Upper lobe of left lung (tissue), 6 donors: ENCODE measurements at regions not wholly inside any gene's neighbourhood (a gene's known extent, or its start where the extent isn't known, plus 50 kb on each side); places are given as distances from the start of the nearest gene placed in this dataset.

Experiments
- ATAC-seq, 2 donors: fragments of 200-7000 bp; cut with Tn5 transposase; one replicate each; pipeline ENCODE4 v1.9.1; 2022; ENCODE audit warnings: mild to moderate bottlenecking in 2 of 2, moderate library complexity in 2 of 2; ENCODE audit not compliant: low FRiP score in 2 of 2
- DNase-seq, 2 donors: peaks; one replicate each; pipeline ENCODE4 v3.0.0-alpha.2; 2019 to 2020
- H3K27ac ChIP-seq, 4 donors: fragments of 200-600 bp; sonication (generic); one replicate each; pipeline ENCODE4 v1.5.1; 2016 to 2019
- H3K27me3 ChIP-seq, 4 donors: fragments of 200-600 bp; sonication (generic); one replicate each; pipeline ENCODE4 v1.5.1; 2017 to 2019
- H3K36me3 ChIP-seq, 4 donors: fragments of 200-600 bp; sonication (generic); one replicate each; pipeline ENCODE4 v1.5.1; 2016 to 2019
- H3K4me1 ChIP-seq, 4 donors: fragments of 200-600 bp; sonication (generic); one replicate each; pipeline ENCODE4 v1.5.1; 2018 to 2019
- H3K4me3 ChIP-seq, 4 donors: fragments of 200-600 bp; sonication (generic); one replicate each; pipeline ENCODE4 v1.5.1; 2017 to 2019; ENCODE audit warnings: mild to moderate bottlenecking in 2 of 4, moderate library complexity in 1 of 4
- H3K9me3 ChIP-seq, 4 donors: fragments of 200-600 bp; sonication (generic); one replicate each; pipeline ENCODE4 v1.5.1; 2018 to 2019
- EP300 ChIP-seq, 4 donors: sonication (generic); formaldehyde crosslinking; IDR thresholded peaks; one replicate each; pipeline ENCODE4 v1.5.1; 2017; ENCODE audit warnings: antibody characterized with exemption in 4 of 4, control low read depth in 2 of 4
- POLR2A ChIP-seq, 4 donors: fragments of 450-650 bp; IDR thresholded peaks; one replicate each; pipeline ENCODE4 v1.5.1; 2016 to 2017; ENCODE audit warnings: antibody characterized with exemption in 4 of 4, mild to moderate bottlenecking in 2 of 4
- POLR2AphosphoS5 ChIP-seq, 2 donors: sonication (generic); formaldehyde crosslinking; IDR thresholded peaks; one replicate each; pipeline ENCODE4 v1.5.1; 2017; ENCODE audit warnings: antibody characterized with exemption in 2 of 2
- WGBS, 2 donors: methylation state at CpG; one replicate each; pipeline ENCODE4 v1.1.5; 2017 to 2018; 5-methylcytosine and 5-hydroxymethylcytosine counted together
- TF ChIP-seq, protein P1 (sequence below), 6 experiments: fragments of 450-650 bp in 4 of 6; fragments of 200-600 bp in 2 of 6; sonication (generic) in 2 of 6; IDR thresholded peaks; one replicate each; pipeline ENCODE4 v1.5.1; 2016 to 2019; ENCODE audit warnings: antibody characterized with exemption in 6 of 6
- donor health status: DM: no; HTN: no; CAD: no; lungs with moderate emphysema.
- donor health status: DM: no; HTN: yes; CAD: no; lungs with severe emphysema.

DNA sequence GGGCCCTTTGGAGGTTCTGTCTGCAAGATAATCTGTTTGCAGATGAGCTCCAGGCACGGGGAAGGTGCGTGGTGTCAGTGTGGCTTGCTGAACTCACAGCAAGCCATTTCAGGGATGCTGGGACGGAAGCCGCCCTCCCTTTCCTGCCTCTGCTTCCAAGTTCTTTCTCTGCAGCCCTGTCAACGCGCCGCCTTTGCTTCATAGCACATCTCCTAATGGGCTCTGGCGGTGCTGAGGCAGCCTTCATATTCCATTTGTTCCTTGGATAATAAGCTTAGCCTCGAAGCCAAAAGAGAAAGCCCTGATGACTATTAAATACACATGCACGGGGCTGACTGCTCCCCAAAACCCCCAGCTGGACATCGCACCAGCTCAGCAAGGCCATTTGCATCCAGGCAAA is 81.7 kb upstream of the TAF1B start:
- Histone ChIP-seq H3K4me3 (no peak overlapping the region), H3K27me3 (no peaks in the 10 kb centered on the region), H3K4me1 (peaks cover 6 to 22% (median 18%) of the 10 kb centered on the region in 4 donors), H3K9me3 (no peaks in the 10 kb centered on the region), H3K36me3 (no peaks in the 10 kb centered on the region), H3K27ac (no peak overlapping the region)
- WGBS, 2 donors, result 78 to 94% methylated on average over 11 of the region's 11 CpGs
- TF ChIP-seq POLR2AphosphoS5 (IDR thresholded peaks at IDR 0.05), result no peak
- DNase-seq, result no peak
- ATAC-seq, result no peak

DNA sequence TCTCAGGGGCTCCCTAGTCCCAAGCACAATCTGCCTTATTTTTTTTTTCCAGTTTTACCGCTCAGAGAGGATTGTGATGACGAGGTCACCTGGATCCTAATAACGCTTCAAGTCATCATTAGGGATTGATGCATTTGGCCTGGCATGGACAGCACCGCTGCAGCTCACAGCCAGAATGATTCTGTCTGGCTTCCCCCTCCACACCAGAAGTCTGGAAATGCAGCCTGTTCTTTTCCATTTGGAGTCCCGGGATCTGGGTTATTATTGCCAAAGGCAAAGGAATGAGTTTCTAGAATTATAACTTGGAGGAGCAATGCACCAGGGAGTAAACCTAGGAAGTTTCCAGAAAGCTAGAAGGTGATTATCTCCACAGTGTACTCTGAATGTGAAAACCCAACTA is 81.1 kb upstream of the TAF1B start:
- no peak for TF ChIP-seq POLR2AphosphoS5 (IDR thresholded peaks at IDR 0.05)
- TF ChIP-seq POLR2A (IDR thresholded peaks at IDR 0.05), result no peak
- no peak for TF ChIP-seq EP300 (IDR thresholded peaks at IDR 0.05)
- TF ChIP-seq, protein P1, sequence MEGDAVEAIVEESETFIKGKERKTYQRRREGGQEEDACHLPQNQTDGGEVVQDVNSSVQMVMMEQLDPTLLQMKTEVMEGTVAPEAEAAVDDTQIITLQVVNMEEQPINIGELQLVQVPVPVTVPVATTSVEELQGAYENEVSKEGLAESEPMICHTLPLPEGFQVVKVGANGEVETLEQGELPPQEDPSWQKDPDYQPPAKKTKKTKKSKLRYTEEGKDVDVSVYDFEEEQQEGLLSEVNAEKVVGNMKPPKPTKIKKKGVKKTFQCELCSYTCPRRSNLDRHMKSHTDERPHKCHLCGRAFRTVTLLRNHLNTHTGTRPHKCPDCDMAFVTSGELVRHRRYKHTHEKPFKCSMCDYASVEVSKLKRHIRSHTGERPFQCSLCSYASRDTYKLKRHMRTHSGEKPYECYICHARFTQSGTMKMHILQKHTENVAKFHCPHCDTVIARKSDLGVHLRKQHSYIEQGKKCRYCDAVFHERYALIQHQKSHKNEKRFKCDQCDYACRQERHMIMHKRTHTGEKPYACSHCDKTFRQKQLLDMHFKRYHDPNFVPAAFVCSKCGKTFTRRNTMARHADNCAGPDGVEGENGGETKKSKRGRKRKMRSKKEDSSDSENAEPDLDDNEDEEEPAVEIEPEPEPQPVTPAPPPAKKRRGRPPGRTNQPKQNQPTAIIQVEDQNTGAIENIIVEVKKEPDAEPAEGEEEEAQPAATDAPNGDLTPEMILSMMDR (IDR thresholded peaks at IDR 0.05), result no peak
- Histone ChIP-seq H3K27me3 (no peaks in the 10 kb centered on the region), H3K9me3 (no peaks in the 10 kb centered on the region), H3K4me3 (no peak overlapping the region), H3K4me1 (peaks cover 4 to 17% (median 15%) of the 10 kb centered on the region in 4 donors), H3K36me3 (no peaks in the 10 kb centered on the region), H3K27ac (no peak overlapping the region)
- ATAC-seq, result no peak
- DNase-seq, result no peak
- 87 to 90% methylated on average over 5 of the region's 5 CpGs for WGBS, 2 donors

DNA sequence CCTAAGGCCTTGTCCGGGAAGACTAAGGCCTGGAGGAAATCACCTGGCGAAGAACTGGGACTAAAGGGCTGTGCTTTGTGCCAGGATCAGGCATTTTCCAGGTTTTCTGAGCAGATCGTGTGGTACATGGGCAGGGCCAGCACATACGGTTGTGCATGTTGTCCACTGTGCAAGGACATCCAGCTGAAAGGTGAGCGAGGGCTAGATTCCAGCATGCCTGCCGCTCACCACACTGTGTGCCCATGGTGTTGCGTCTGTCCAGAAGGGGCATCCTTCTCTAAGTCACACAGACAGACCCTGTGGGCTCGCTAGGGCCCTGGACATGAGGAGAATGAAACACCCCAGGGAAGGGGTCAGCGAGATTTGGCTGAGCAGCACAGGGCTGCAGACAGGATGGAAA is 80.3 kb upstream of the TAF1B start:
- WGBS, 2 donors, result 87 to 95% methylated on average over 6 to 9 of the region's 9 CpGs
- Histone ChIP-seq H3K27ac (no peak overlapping the region), H3K27me3 (no peaks in the 10 kb centered on the region), H3K4me1 (peaks cover 0 to 10% (median 7%) of the 10 kb centered on the region in 4 donors), H3K9me3 (no peaks in the 10 kb centered on the region), H3K4me3 (no peak overlapping the region), H3K36me3 (no peaks in the 10 kb centered on the region)
- ATAC-seq (no peak), DNase-seq (no peak)
- TF ChIP-seq, protein P1 (IDR thresholded peaks at IDR 0.05), result no peak

DNA sequence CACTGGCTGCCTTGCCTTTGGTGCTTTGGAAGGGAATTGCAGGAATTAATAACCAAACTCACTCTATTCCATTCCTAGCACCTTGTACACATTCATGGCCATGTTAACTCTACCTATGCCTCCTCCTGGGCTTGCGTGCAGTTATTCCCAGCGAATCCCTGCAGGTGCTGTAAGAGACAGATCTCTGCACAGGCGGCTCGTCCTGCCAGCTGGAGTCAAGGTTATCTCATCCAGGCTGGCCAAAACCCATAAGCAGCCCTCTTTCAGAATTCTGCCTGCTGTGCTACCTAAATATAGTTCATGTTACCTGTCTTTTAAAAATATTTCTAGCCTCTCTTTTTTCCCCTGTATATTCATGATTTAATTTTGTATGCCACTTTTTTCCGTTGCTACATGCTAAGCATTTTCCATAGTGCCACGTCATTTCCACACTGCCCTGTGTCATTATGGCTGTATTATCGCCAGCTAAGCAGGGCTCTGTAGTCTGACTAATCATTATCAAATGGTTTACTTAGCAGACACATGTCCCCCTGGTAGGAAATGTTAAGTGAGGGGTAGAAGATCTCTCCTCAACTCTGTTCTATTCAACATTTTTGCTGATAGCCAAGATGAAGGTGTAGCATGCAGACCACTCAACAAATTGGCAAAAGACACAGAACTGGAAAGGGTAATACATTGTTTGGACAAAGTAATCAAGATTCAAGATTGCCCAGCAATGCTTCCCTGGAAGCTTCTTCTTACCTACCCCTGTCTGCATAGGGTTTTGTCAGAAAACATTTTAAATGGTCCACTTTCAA is 79.7 kb upstream of the TAF1B start:
- no peak for ATAC-seq
- TF ChIP-seq, protein P1 (IDR thresholded peaks at IDR 0.05), result no peak
- TF ChIP-seq EP300 (IDR thresholded peaks at IDR 0.05) (no peak), POLR2AphosphoS5 (IDR thresholded peaks at IDR 0.05) (no peak), POLR2A (IDR thresholded peaks at IDR 0.05) (no peak)
- no peaks in the 10 kb centered on the region for H3K36me3 ChIP-seq
- H3K4me3 ChIP-seq, result no peak overlapping the region
- 87 to 97% methylated on average over 7 of the region's 7 CpGs for WGBS, 2 donors
- H3K9me3 ChIP-seq, result no peaks in the 10 kb centered on the region
- no peak for DNase-seq
- H3K4me1 ChIP-seq, result peaks cover 0 to 5% (median 2%) of the 10 kb centered on the region in 4 donors
- no peak overlapping the region for H3K27ac ChIP-seq
- H3K27me3 ChIP-seq, result no peaks in the 10 kb centered on the region

DNA sequence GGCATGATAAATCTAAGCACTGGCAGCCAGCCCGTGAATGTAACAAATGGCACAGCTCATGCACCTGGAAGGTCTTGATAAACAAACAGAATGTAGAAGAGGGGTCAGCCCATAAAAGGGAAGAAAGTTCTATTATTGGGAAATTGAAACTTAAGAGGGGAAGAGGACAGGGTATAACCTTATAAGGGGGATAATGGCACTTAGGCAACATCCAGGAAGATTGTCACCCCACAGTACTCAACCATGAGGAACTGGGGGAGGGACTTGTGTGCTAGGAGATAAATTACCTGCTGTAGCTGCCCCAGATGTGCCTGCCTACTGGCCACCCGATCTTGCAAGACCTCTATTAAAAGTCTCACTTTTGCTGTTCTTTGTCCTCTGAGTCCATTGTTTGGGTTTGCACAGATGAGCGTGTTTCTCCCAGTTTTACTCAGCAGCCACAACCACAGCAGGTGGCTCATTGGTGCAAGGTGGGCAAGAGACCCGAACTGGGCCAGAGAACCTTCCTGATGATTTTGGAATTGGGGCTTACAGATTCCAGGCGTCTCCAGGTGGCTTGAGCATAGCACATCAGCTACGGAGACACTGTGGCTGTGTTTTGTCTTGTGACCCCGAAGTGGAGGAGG is 79.0 kb upstream of the TAF1B start:
- TF ChIP-seq, protein P1 (IDR thresholded peaks at IDR 0.05), result no peak
- TF ChIP-seq POLR2A (IDR thresholded peaks at IDR 0.05), result no peak
- no peak for TF ChIP-seq POLR2AphosphoS5 (IDR thresholded peaks at IDR 0.05)
- no peak for TF ChIP-seq EP300 (IDR thresholded peaks at IDR 0.05)
- Histone ChIP-seq H3K4me1 (peaks cover 0 to 5% (median 0%) of the 10 kb centered on the region in 4 donors), H3K9me3 (no peaks in the 10 kb centered on the region), H3K4me3 (no peak overlapping the region), H3K27ac (no peak overlapping the region), H3K27me3 (no peaks in the 10 kb centered on the region), H3K36me3 (no peaks in the 10 kb centered on the region)
- 82 to 90% methylated on average over 7 of the region's 7 CpGs for WGBS, 2 donors
- ATAC-seq (no peak), DNase-seq (no peak)
